GM12872 (cell line): ENCODE measurements at regions not wholly inside any gene's neighbourhood (a gene's known extent, or its start where the extent isn't known, plus 50 kb on each side); places are given as distances from the start of the nearest gene placed in this dataset.

Experiments used
- CTCF ChIP-seq: IDR thresholded peaks from 3 replicates; pipeline ENCODE4 v1.5.1; 2011; ENCODE audit warnings: low read depth, mild to moderate bottlenecking, low read length, moderate library complexity; ENCODE audit not compliant: insufficient read depth

- TF ChIP-seq CTCF = no peak
Measured at GRCh38 chr11:64476881-64477280, 78.9 kb upstream of the SLC22A11 start.

GRCh38 chr11:64477675-64478074 lies 78.1 kb upstream of the SLC22A11 start:
- TF ChIP-seq CTCF = no peak

- TF ChIP-seq CTCF = no peak
Measured at GRCh38 chr11:64482588-64482987, 73.2 kb upstream of the SLC22A11 start.

- no peak for TF ChIP-seq CTCF
Measured at GRCh38 chr11:64484191-64485022, 71.3 kb upstream of the SLC22A11 start.

GRCh38 chr11:64485074-64485473 lies 70.7 kb upstream of the SLC22A11 start:
- TF ChIP-seq CTCF = no peak

GRCh38 chr11:64489831-64490441 lies 65.8 kb upstream of the SLC22A11 start:
- peak; percentile 87 for TF ChIP-seq CTCF

GRCh38 chr11:64490562-64491216 lies 65.1 kb upstream of the SLC22A11 start:
- no peak for TF ChIP-seq CTCF
